H1 (cell line): ENCODE measurements at regions not wholly inside any gene's neighbourhood (a gene's known extent, or its start where the extent isn't known, plus 50 kb on each side); places are given as distances from the start of the nearest gene placed in this dataset.

Experiments
- CTCF ChIP-seq, 3 experiments: IDR thresholded peaks; 1 replicate in 2 of 3; 2 replicates in 1 of 3; pipeline versions ENCODE4 v1.5.1 to v1.6.1; 2011; ENCODE audit warnings: low read length in 3 of 3, mild to moderate bottlenecking in 3 of 3, inconsistent platforms in 2 of 3, low read depth in 1 of 3, moderate library complexity in 1 of 3; ENCODE audit not compliant: insufficient read depth in 1 of 3; ENCODE audit errors: control extremely low read depth in 1 of 3
- RAD21 ChIP-seq, 2 experiments: IDR thresholded peaks in 1 of 2; conservative IDR thresholded peaks in 1 of 2; 2 replicates each; pipeline ENCODE4 v1.6.1; 2011; ENCODE audit warnings: low read depth in 2 of 2, low read length in 2 of 2, improper control_type of control experiment in 1 of 2, inconsistent platforms in 1 of 2, mild to moderate bottlenecking in 1 of 2, moderate library complexity in 1 of 2
- TF ChIP-seq, protein P1 (sequence below): fragments of 300-600 bp; sonication (generic); IDR thresholded peaks from 2 replicates; pipeline ENCODE4 v1.7.1; 2012; ENCODE audit warnings: low read length, moderate library complexity, mild to moderate bottlenecking, inconsistent platforms; ENCODE audit not compliant: insufficient replicate concordance

GRCh38 chr18:22563164-22563583, 145.5 kb upstream of the CTAGE1 start (continued):
- TF ChIP-seq, protein P1, sequence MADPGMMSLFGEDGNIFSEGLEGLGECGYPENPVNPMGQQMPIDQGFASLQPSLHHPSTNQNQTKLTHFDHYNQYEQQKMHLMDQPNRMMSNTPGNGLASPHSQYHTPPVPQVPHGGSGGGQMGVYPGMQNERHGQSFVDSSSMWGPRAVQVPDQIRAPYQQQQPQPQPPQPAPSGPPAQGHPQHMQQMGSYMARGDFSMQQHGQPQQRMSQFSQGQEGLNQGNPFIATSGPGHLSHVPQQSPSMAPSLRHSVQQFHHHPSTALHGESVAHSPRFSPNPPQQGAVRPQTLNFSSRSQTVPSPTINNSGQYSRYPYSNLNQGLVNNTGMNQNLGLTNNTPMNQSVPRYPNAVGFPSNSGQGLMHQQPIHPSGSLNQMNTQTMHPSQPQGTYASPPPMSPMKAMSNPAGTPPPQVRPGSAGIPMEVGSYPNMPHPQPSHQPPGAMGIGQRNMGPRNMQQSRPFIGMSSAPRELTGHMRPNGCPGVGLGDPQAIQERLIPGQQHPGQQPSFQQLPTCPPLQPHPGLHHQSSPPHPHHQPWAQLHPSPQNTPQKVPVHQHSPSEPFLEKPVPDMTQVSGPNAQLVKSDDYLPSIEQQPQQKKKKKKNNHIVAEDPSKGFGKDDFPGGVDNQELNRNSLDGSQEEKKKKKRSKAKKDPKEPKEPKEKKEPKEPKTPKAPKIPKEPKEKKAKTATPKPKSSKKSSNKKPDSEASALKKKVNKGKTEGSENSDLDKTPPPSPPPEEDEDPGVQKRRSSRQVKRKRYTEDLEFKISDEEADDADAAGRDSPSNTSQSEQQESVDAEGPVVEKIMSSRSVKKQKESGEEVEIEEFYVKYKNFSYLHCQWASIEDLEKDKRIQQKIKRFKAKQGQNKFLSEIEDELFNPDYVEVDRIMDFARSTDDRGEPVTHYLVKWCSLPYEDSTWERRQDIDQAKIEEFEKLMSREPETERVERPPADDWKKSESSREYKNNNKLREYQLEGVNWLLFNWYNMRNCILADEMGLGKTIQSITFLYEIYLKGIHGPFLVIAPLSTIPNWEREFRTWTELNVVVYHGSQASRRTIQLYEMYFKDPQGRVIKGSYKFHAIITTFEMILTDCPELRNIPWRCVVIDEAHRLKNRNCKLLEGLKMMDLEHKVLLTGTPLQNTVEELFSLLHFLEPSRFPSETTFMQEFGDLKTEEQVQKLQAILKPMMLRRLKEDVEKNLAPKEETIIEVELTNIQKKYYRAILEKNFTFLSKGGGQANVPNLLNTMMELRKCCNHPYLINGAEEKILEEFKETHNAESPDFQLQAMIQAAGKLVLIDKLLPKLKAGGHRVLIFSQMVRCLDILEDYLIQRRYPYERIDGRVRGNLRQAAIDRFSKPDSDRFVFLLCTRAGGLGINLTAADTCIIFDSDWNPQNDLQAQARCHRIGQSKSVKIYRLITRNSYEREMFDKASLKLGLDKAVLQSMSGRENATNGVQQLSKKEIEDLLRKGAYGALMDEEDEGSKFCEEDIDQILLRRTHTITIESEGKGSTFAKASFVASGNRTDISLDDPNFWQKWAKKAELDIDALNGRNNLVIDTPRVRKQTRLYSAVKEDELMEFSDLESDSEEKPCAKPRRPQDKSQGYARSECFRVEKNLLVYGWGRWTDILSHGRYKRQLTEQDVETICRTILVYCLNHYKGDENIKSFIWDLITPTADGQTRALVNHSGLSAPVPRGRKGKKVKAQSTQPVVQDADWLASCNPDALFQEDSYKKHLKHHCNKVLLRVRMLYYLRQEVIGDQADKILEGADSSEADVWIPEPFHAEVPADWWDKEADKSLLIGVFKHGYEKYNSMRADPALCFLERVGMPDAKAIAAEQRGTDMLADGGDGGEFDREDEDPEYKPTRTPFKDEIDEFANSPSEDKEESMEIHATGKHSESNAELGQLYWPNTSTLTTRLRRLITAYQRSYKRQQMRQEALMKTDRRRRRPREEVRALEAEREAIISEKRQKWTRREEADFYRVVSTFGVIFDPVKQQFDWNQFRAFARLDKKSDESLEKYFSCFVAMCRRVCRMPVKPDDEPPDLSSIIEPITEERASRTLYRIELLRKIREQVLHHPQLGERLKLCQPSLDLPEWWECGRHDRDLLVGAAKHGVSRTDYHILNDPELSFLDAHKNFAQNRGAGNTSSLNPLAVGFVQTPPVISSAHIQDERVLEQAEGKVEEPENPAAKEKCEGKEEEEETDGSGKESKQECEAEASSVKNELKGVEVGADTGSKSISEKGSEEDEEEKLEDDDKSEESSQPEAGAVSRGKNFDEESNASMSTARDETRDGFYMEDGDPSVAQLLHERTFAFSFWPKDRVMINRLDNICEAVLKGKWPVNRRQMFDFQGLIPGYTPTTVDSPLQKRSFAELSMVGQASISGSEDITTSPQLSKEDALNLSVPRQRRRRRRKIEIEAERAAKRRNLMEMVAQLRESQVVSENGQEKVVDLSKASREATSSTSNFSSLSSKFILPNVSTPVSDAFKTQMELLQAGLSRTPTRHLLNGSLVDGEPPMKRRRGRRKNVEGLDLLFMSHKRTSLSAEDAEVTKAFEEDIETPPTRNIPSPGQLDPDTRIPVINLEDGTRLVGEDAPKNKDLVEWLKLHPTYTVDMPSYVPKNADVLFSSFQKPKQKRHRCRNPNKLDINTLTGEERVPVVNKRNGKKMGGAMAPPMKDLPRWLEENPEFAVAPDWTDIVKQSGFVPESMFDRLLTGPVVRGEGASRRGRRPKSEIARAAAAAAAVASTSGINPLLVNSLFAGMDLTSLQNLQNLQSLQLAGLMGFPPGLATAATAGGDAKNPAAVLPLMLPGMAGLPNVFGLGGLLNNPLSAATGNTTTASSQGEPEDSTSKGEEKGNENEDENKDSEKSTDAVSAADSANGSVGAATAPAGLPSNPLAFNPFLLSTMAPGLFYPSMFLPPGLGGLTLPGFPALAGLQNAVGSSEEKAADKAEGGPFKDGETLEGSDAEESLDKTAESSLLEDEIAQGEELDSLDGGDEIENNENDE: no peak
- TF ChIP-seq CTCF (IDR thresholded peaks at IDR 0.05; ENCODE audit: control extremely low read depth in 1 of 3, insufficient read depth in 1 of 3, low read depth in 1 of 3, low read length in 3 of 3): peak in 2 of 3 experiments; percentile 60; a peak in 3 of 4 replicates
- peak; percentile 90 to 93 for TF ChIP-seq RAD21 (IDR thresholded peaks at IDR 0.05 in 1 of 2, conservative IDR thresholded peaks at IDR 0.05 in 1 of 2; ENCODE audit: low read depth in 2 of 2, low read length in 2 of 2)
